ENCODE measurements at regions not wholly inside any gene's neighbourhood (a gene's known extent, or its start where the extent isn't known, plus 50 kb on each side); places are given as distances from the start of the nearest gene placed in this dataset.

- TF ChIP-seq CTCF (conservative IDR thresholded peaks at IDR 0.05; ENCODE audit: low read depth, low read length) (no peak), EZH2 (IDR thresholded peaks at IDR 0.05; ENCODE audit: borderline replicate concordance, low read depth, low read length, poor library complexity, severe bottlenecking) (no peak)
Observed at GRCh38 chr6:193773-194310, 98.4 kb upstream of the DUSP22 start.

All from A673 (cell line).